ENCODE measurements at regions not wholly inside any gene's neighbourhood (a gene's known extent, or its start where the extent isn't known, plus 50 kb on each side); places are given as distances from the start of the nearest gene placed in this dataset.
"Not testable (repeated sequence)": the region's sequence is repeated elsewhere in the genome, so short reads cannot be mapped to it uniquely, and the experiment has no call there.

DNA sequence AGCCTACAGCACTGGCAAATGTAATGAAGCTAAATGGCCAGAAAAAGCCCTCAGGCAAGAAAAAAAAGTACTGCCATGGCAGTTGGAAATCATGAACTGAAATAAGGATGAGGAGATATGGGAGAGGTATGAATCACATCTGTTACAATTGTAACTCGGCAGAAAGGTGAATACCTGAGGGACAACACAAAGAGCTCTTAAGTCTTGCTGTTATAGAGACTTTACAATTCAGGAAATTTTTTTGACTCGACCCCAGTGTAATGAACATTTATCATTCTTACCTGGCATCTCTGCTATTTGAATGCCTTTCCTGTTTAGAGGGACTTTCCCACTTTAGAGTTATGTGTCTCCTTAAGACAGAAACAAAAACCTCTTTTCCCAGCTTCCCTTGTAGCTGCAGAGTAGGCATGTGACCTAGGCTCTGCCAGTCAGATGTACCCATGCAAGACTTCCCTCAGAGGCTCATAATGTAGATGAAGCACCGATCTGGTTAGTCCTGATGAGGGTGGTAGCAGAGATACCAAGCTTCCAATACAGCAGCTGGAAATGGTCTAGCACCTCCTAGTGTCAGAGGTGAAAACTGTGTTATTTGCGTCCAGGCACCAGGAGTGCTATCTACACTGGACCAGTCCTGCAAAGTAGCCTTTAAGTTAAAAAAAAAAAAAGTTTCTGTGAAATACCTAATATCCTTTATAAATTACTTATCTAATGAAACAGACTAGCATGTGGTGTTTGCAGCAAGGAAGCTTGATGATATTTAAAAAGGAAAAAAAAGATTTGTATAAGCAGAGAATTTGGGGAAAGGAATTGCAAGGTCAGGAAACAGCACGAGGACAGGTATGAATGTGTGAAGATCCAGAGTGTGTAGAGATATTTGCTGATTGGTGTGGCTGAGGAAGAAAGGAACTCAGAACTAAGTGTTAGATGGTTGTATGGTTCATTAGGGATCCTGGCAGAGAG is 146.9 kb upstream of the SLC1A3 start:
- ChIA-PET CTCF (interaction anchor here (0.8 to 2.2 kb wide), 11 partner anchors 9 to 380 kb away, joined by 3 to 9 read pairs (median 3); no protein-coding TSS in a partner anchor), POLR2A (no interaction called here)
- TF ChIP-seq, protein P1, sequence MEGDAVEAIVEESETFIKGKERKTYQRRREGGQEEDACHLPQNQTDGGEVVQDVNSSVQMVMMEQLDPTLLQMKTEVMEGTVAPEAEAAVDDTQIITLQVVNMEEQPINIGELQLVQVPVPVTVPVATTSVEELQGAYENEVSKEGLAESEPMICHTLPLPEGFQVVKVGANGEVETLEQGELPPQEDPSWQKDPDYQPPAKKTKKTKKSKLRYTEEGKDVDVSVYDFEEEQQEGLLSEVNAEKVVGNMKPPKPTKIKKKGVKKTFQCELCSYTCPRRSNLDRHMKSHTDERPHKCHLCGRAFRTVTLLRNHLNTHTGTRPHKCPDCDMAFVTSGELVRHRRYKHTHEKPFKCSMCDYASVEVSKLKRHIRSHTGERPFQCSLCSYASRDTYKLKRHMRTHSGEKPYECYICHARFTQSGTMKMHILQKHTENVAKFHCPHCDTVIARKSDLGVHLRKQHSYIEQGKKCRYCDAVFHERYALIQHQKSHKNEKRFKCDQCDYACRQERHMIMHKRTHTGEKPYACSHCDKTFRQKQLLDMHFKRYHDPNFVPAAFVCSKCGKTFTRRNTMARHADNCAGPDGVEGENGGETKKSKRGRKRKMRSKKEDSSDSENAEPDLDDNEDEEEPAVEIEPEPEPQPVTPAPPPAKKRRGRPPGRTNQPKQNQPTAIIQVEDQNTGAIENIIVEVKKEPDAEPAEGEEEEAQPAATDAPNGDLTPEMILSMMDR (IDR thresholded peaks at IDR 0.05; ENCODE audit: control extremely low read depth, extremely low read depth, low read depth, missing control alignments), result peak; percentile 16
- DNase-seq (ENCODE audit: extremely low spot score), result no peak

DNA sequence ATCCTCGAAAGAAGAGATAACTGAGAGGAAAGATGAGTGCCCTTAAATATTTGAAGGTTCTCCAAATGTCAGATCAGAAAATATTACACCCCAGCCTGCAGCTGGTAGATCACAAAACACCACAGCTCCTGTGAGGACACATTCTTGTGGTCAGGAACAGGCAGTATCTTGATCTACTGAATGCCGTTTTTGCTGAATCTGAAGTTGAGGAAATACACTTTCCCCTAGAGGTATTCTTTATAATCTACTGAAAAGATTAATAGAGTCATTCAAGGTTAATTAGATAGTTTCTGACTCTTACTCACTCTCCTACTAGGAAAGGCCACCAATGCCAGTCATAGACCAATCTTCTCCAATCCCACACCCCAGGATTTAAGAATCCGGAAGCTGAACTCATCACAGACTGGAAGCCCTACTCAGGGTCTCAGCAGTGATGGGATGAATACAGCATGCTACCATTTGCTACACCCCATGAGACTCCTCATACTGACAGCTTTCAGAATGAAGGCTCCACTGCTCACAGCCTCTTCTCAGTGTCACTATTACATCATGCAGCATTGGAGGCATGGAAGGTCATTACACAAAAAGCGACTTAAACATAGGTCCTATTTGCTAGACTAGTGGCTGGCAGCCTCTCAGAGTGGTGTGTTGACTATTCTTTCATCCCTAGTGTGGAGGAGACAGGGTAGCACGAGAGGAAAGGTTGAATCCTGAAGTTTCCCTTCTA is 143.9 kb upstream of the SLC1A3 start:
- CTCF ChIA-PET, result no interaction called here
- no peak for DNase-seq (ENCODE audit: extremely low spot score)
- POLR2A ChIA-PET, result no interaction called here
- TF ChIP-seq, protein P1 (IDR thresholded peaks at IDR 0.05; ENCODE audit: control extremely low read depth, extremely low read depth, low read depth, missing control alignments), result no peak

- CTCF ChIA-PET; DNase-seq (ENCODE audit: extremely low spot score); POLR2A ChIA-PET: not testable (repeated sequence)
These were observed 130.5 kb upstream of the SLC1A3 start for GRCh38 chr5:36475942-36476341.

GRCh38 chr5:36478646-36479317 is 127.6 kb upstream of the SLC1A3 start:
- POLR2A ChIA-PET, result no interaction called here
- TF ChIP-seq, protein P1 (IDR thresholded peaks at IDR 0.05; ENCODE audit: control extremely low read depth, extremely low read depth, low read depth, missing control alignments), result no peak
- CTCF ChIA-PET, result no interaction called here
- DNase-seq (ENCODE audit: extremely low spot score), result no peak

DNA sequence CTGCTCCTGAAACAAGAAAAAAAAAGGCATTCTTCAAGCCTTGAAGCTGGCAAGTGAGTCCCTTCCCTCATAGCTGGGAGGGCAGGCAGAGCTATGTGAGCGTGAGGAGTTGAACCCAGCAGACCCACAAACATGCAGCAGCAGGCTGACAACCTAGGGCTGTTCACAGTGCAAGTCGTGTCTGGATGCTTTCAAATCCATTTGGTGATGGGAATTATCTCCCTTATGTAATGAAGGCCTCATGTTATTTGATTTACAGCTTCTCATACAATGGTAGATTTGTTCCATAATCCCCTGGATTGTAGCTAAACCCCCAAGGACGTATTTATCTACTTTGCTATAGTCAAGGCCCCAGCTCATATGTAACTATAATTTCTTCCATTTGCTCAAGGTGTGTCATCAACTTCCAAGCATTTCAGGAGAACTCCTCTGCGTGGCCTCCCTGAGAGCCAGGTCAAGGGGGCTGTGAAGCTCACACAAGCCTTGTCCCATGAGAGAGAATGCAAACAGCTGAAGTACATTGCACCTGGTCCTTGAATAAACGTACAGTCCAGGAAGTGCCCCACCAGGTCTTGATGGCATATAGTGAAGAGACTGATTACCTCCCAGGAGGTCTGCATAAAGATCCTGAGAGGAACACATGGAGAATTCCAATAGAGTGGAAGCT is 124.8 kb upstream of the SLC1A3 start:
- CTCF ChIA-PET, result interaction anchor here (1.0 to 2.7 kb wide), 5 partner anchors 12 to 209 kb away, joined by 3 to 9 read pairs (median 3); partner anchors contain the start of gene RANBP3L
- TF ChIP-seq, protein P1 (IDR thresholded peaks at IDR 0.05; ENCODE audit: control extremely low read depth, extremely low read depth, low read depth, missing control alignments), result no peak
- POLR2A ChIA-PET, result no interaction called here
- no peak for DNase-seq (ENCODE audit: extremely low spot score)

GRCh38 chr5:36482812-36483211 is 123.6 kb upstream of the SLC1A3 start:
- POLR2A ChIA-PET, result no interaction called here
- CTCF ChIA-PET, result no interaction called here
- TF ChIP-seq, protein P1 (IDR thresholded peaks at IDR 0.05; ENCODE audit: control extremely low read depth, extremely low read depth, low read depth, missing control alignments), result no peak
- DNase-seq (ENCODE audit: extremely low spot score), result no peak
